Stimulated activated CD4-positive, alpha-beta T cell treated with anti-CD3 and anti-CD28 coated beads, Interleukin-4, amount 100 ng/mL, for 1 hour (primary cell): ENCODE measurements at regions not wholly inside any gene's neighbourhood (a gene's known extent, or its start where the extent isn't known, plus 50 kb on each side); places are given as distances from the start of the nearest gene placed in this dataset.

ENCODE experiments used
- DNase-seq: peaks from one replicate; pipeline ENCODE4 v3.0.0-alpha.2; 2020

- no peak for DNase-seq
These were observed 1666.7 kb downstream of the EFNB2 start for GRCh38 chr13:104868806-104869205.

GRCh38 chr13:104855581-104855980 is 1679.9 kb downstream of the EFNB2 start:
- no peak for DNase-seq

- DNase-seq, result no peak
These were observed 1680.8 kb downstream of the EFNB2 start for GRCh38 chr13:104854698-104855097.

- DNase-seq, result no peak
These were observed 1681.5 kb downstream of the EFNB2 start for GRCh38 chr13:104854007-104854406.

- no peak for DNase-seq
These were observed 1687.5 kb downstream of the EFNB2 start for GRCh38 chr13:104847922-104848321.

- no peak for DNase-seq
These were observed 1692.1 kb downstream of the EFNB2 start for GRCh38 chr13:104843401-104843800.

GRCh38 chr13:104841110-104841509 is 1694.4 kb downstream of the EFNB2 start:
- no peak for DNase-seq

- no peak for DNase-seq
These were observed 1697.7 kb downstream of the EFNB2 start for GRCh38 chr13:104837756-104838155.

GRCh38 chr13:104833221-104833620 is 1702.2 kb downstream of the EFNB2 start:
- no peak for DNase-seq

GRCh38 chr13:104832231-104832630 is 1703.2 kb downstream of the EFNB2 start:
- DNase-seq, result no peak

GRCh38 chr13:104831831-104832230 is 1703.6 kb downstream of the EFNB2 start:
- DNase-seq, result no peak

GRCh38 chr13:104823709-104824108 is 1711.8 kb downstream of the EFNB2 start:
- DNase-seq, result no peak

- no peak for DNase-seq
These were observed 1712.4 kb downstream of the EFNB2 start for GRCh38 chr13:104823071-104823470.

- no peak for DNase-seq
These were observed 1718.2 kb downstream of the EFNB2 start for GRCh38 chr13:104817271-104817670.

GRCh38 chr13:104816726-104817125 is 1718.7 kb downstream of the EFNB2 start:
- no peak for DNase-seq

- no peak for DNase-seq
These were observed 1725.2 kb downstream of the EFNB2 start for GRCh38 chr13:104810242-104810641.

- DNase-seq, result no peak
These were observed 1726.0 kb downstream of the EFNB2 start for GRCh38 chr13:104809483-104809882.

- DNase-seq, result no peak
These were observed 1730.1 kb downstream of the EFNB2 start for GRCh38 chr13:104805346-104805745.

- DNase-seq, result no peak
These were observed 1732.9 kb upstream of the SLC10A2 start for GRCh38 chr13:104799152-104799551.

- no peak for DNase-seq
These were observed 1732.3 kb upstream of the SLC10A2 start for GRCh38 chr13:104798486-104798885.

- no peak for DNase-seq
These were observed 1730.4 kb upstream of the SLC10A2 start for GRCh38 chr13:104796581-104796980.

- DNase-seq, result no peak
These were observed 1719.7 kb upstream of the SLC10A2 start for GRCh38 chr13:104785952-104786351.

- DNase-seq, result no peak
These were observed 1718.7 kb upstream of the SLC10A2 start for GRCh38 chr13:104784891-104785290.

GRCh38 chr13:104782741-104783140 is 1716.5 kb upstream of the SLC10A2 start:
- DNase-seq, result no peak

- no peak for DNase-seq
These were observed 1713.2 kb upstream of the SLC10A2 start for GRCh38 chr13:104779311-104779993.
